Suprapubic skin (tissue), 4 donors: ENCODE measurements at regions not wholly inside any gene's neighbourhood (a gene's known extent, or its start where the extent isn't known, plus 50 kb on each side); places are given as distances from the start of the nearest gene placed in this dataset.

ENCODE experiments used
- CTCF ChIP-seq, 2 donors: fragments of 200-600 bp in 1 of 2; fragments of 450-650 bp in 1 of 2; sonication (generic) in 1 of 2; IDR thresholded peaks; one replicate each; pipeline ENCODE4 v1.5.1; 2016 to 2019; ENCODE audit warnings: antibody characterized with exemption in 2 of 2, mild to moderate bottlenecking in 1 of 2, moderate library complexity in 1 of 2
- EP300 ChIP-seq: sonication (generic); formaldehyde crosslinking; IDR thresholded peaks from one replicate; pipeline ENCODE4 v1.6.1; 2017; ENCODE audit warnings: antibody characterized with exemption
- POLR2AphosphoS5 ChIP-seq, 3 donors: sonication (generic); formaldehyde crosslinking; IDR thresholded peaks; one replicate each; pipeline ENCODE4 v1.6.1; 2017; ENCODE audit warnings: antibody characterized with exemption in 3 of 3

GRCh38 chr9:26744191-26744965, 148.2 kb downstream of the CAAP1 start:
- TF ChIP-seq POLR2AphosphoS5 (IDR thresholded peaks at IDR 0.05) (no peak), CTCF (IDR thresholded peaks at IDR 0.05) (peak; percentile 47 to 67), EP300 (no peak)
